Neutrophil (primary cell): ENCODE measurements at regions not wholly inside any gene's neighbourhood (a gene's known extent, or its start where the extent isn't known, plus 50 kb on each side); places are given as distances from the start of the nearest gene placed in this dataset.

ENCODE experiments used
- H3K27ac ChIP-seq: fragments of 200-600 bp; sonication (generic); 2 replicates; pipeline ENCODE4 v1.5.1; 2016; ENCODE audit warnings: mild to moderate bottlenecking, moderate library complexity
- H3K27me3 ChIP-seq: fragments of 200-600 bp; sonication (generic); 2 replicates; pipeline ENCODE4 v1.6.0; 2016; ENCODE audit warnings: mild to moderate bottlenecking
- H3K36me3 ChIP-seq: fragments of 200-600 bp; sonication (generic); 2 replicates; pipeline ENCODE4 v1.5.1; 2017
- H3K4me1 ChIP-seq, 2 experiments: fragments of 200-600 bp in 1 of 2; sonication (generic) in 1 of 2; 1 replicate in 1 of 2; 2 replicates in 1 of 2; pipeline versions ENCODE4 v1.5.1 to v1.6.1; 2013 to 2016; ENCODE audit warnings: low read depth in 1 of 2, low read length in 1 of 2, mild to moderate bottlenecking in 1 of 2, moderate library complexity in 1 of 2; ENCODE audit not compliant: control insufficient read depth in 1 of 2, insufficient read depth in 1 of 2
- H3K4me3 ChIP-seq, 2 experiments: fragments of 200-600 bp in 1 of 2; sonication (generic) in 1 of 2; 1 replicate in 1 of 2; 2 replicates in 1 of 2; pipeline ENCODE4 v1.5.1; 2013 to 2016; ENCODE audit warnings: low read depth in 1 of 2, low read length in 1 of 2, mild to moderate bottlenecking in 1 of 2, moderate library complexity in 1 of 2
- H3K9me3 ChIP-seq: fragments of 200-600 bp; sonication (generic); 2 replicates; pipeline ENCODE4 v1.5.1; 2016
- CTCF ChIP-seq: fragments of 200-600 bp; sonication (generic); IDR thresholded peaks from 2 replicates; pipeline ENCODE4 v1.5.1; 2016; ENCODE audit warnings: antibody characterized with exemption

- Histone ChIP-seq H3K27ac (no peak overlapping the region), H3K27me3 (peaks cover 9% of the 10 kb centered on the region), H3K36me3 (no peaks in the 10 kb centered on the region), H3K4me1 (no peaks in the 10 kb centered on the region), H3K9me3 (no peaks in the 10 kb centered on the region), H3K4me3 (no peak overlapping the region)
- no peak for TF ChIP-seq CTCF
Observed at GRCh38 chr22:48453171-48453570, 1374.5 kb downstream of the BRD1 start.

- no peaks in the 10 kb centered on the region for H3K36me3 ChIP-seq
- H3K27me3 ChIP-seq, result peaks cover 9% of the 10 kb centered on the region
- no peak overlapping the region for H3K27ac ChIP-seq
- TF ChIP-seq CTCF, result no peak
- no peaks in the 10 kb centered on the region for H3K9me3 ChIP-seq
- no peaks in the 10 kb centered on the region for H3K4me1 ChIP-seq
- no peak overlapping the region for H3K4me3 ChIP-seq
Observed at GRCh38 chr22:48452766-48453165, 1374.9 kb downstream of the BRD1 start.

GRCh38 chr22:48451891-48452290, 1375.8 kb downstream of the BRD1 start:
- Histone ChIP-seq H3K4me3 (no peak overlapping the region), H3K9me3 (no peaks in the 10 kb centered on the region), H3K27ac (no peak overlapping the region), H3K36me3 (no peaks in the 10 kb centered on the region), H3K27me3 (peaks cover 9% of the 10 kb centered on the region), H3K4me1 (no peaks in the 10 kb centered on the region)
- no peak for TF ChIP-seq CTCF

- Histone ChIP-seq H3K4me3 (no peak overlapping the region), H3K27me3 (peaks cover 9% of the 10 kb centered on the region), H3K4me1 (no peaks in the 10 kb centered on the region), H3K36me3 (no peaks in the 10 kb centered on the region), H3K9me3 (no peaks in the 10 kb centered on the region), H3K27ac (no peak overlapping the region)
- TF ChIP-seq CTCF, result no peak
Observed at GRCh38 chr22:48450188-48450825, 1377.4 kb downstream of the BRD1 start.

GRCh38 chr22:48449466-48450187, 1378.0 kb downstream of the BRD1 start:
- Histone ChIP-seq H3K27ac (no peak overlapping the region), H3K36me3 (no peaks in the 10 kb centered on the region), H3K4me1 (no peaks in the 10 kb centered on the region), H3K9me3 (no peaks in the 10 kb centered on the region), H3K27me3 (peaks cover 9% of the 10 kb centered on the region), H3K4me3 (no peak overlapping the region)
- TF ChIP-seq CTCF, result no peak
